Keratinocyte (primary cell): ENCODE measurements at regions not wholly inside any gene's neighbourhood (a gene's known extent, or its start where the extent isn't known, plus 50 kb on each side); places are given as distances from the start of the nearest gene placed in this dataset.

ENCODE experiments used
- DNase-seq: peaks from one replicate; pipeline ENCODE4 v3.0.0-alpha.2; 2011; ENCODE audit warnings: low read depth, missing footprints, low spot score
- FAIRE-seq: peaks from 2 replicates; lab custom pipeline; 2011; peaks lifted over from hg19 to GRCh38; lab: Jason Lieb, UNC
- H2AFZ ChIP-seq: 2 replicates; pipeline ENCODE4 v1.6.0; 2012; ENCODE audit warnings: low read length, control low read depth, inconsistent platforms; ENCODE audit not compliant: control insufficient read depth
- H3K27ac ChIP-seq: 2 replicates; pipeline ENCODE4 v1.5.1; 2011; ENCODE audit warnings: low read length; ENCODE audit not compliant: control insufficient read depth, insufficient read depth
- H3K27me3 ChIP-seq: 3 replicates; pipeline ENCODE4 v1.6.0; 2011; ENCODE audit warnings: low read length; ENCODE audit not compliant: control insufficient read depth, insufficient read depth; ENCODE audit errors: extremely low read depth
- H3K36me3 ChIP-seq, 2 experiments: 2 replicates in 1 of 2; 3 replicates in 1 of 2; pipeline ENCODE4 v1.5.1; 2011; ENCODE audit warnings: low read length in 2 of 2, mild to moderate bottlenecking in 1 of 2; ENCODE audit not compliant: control insufficient read depth in 2 of 2, insufficient read depth in 2 of 2; ENCODE audit errors: extremely low read depth in 1 of 2
- H3K4me1 ChIP-seq: 3 replicates; pipeline ENCODE4 v1.5.1; 2011; ENCODE audit warnings: low read length; ENCODE audit not compliant: control insufficient read depth, insufficient read depth; ENCODE audit errors: extremely low read depth
- H3K4me2 ChIP-seq: 3 replicates; pipeline ENCODE4 v1.6.0; 2011; ENCODE audit warnings: low read depth, low read length; ENCODE audit not compliant: control insufficient read depth, insufficient read depth; ENCODE audit errors: extremely low read depth
- H3K4me3 ChIP-seq, 3 experiments: fragments of 200-600 bp in 1 of 3; sonication (generic) in 1 of 3; 2 replicates in 2 of 3; 3 replicates in 1 of 3; pipeline ENCODE4 v1.5.1; 2011 to 2016; ENCODE audit warnings: low read length in 3 of 3, mild to moderate bottlenecking in 3 of 3, control low read depth in 2 of 3, inconsistent platforms in 1 of 3, low read depth in 1 of 3, mixed read lengths in 1 of 3, mixed run types in 1 of 3, moderate library complexity in 1 of 3; ENCODE audit not compliant: control insufficient read depth in 2 of 3, insufficient read depth in 2 of 3; ENCODE audit errors: extremely low read depth in 1 of 3
- H3K79me2 ChIP-seq: 2 replicates; pipeline ENCODE4 v1.6.0; 2012; ENCODE audit warnings: low read length; ENCODE audit not compliant: control insufficient read depth, insufficient read depth
- H3K9ac ChIP-seq: 3 replicates; pipeline ENCODE4 v1.6.0; 2011; ENCODE audit warnings: low read length; ENCODE audit not compliant: control insufficient read depth, insufficient read depth; ENCODE audit errors: extremely low read depth
- H3K9me1 ChIP-seq: 3 replicates; pipeline ENCODE4 v1.6.0; 2011; ENCODE audit warnings: low read length; ENCODE audit not compliant: control insufficient read depth, insufficient read depth; ENCODE audit errors: extremely low read depth
- H3K9me3 ChIP-seq: 2 replicates; pipeline ENCODE4 v1.5.1; 2012; ENCODE audit warnings: low read depth, low read length; ENCODE audit not compliant: control insufficient read depth
- H4K20me1 ChIP-seq: 3 replicates; pipeline ENCODE4 v1.6.0; 2011; ENCODE audit warnings: low read length; ENCODE audit not compliant: control insufficient read depth, insufficient read depth; ENCODE audit errors: extremely low read depth
- CTCF ChIP-seq, 3 experiments: IDR thresholded peaks in 1 of 3; conservative IDR thresholded peaks in 1 of 3; optimal IDR thresholded peaks in 1 of 3; 2 replicates in 2 of 3; 3 replicates in 1 of 3; pipeline versions ENCODE3 to v1.5.1; 2011; ENCODE audit warnings: low read length in 3 of 3, mild to moderate bottlenecking in 3 of 3, moderate library complexity in 2 of 3, control low read depth in 1 of 3, inconsistent platforms in 1 of 3; ENCODE audit not compliant: insufficient read depth in 2 of 3; ENCODE audit errors: extremely low read depth in 1 of 3
- EZH2 ChIP-seq: IDR thresholded peaks from one replicate; pipeline ENCODE4 v1.6.1; 2012; ENCODE audit warnings: inconsistent platforms, mild to moderate bottlenecking, low read length, moderate library complexity
- dilution Hi-C: fragments of 300-500 bp; cut with MboI; formaldehyde crosslinking; loops from one replicate; pipeline ENCODE4 v1.7.0; 2020; ENCODE audit warnings: low sequenced_read_pairs; ENCODE audit not compliant: extremely low pct_ligation_motif_present

- TF ChIP-seq CTCF (optimal IDR thresholded peaks at IDR 0.05 in 1 of 3, IDR thresholded peaks at IDR 0.05 in 1 of 3, conservative IDR thresholded peaks at IDR 0.05 in 1 of 3; ENCODE audit: extremely low read depth in 1 of 3, insufficient read depth in 2 of 3, low read length in 3 of 3): no peak
- no peak for TF ChIP-seq EZH2
- Histone ChIP-seq H3K36me3 (no peaks in the 10 kb centered on the region), H2AFZ (no peak overlapping the region), H3K9me1 (no peaks in the 10 kb centered on the region), H3K9me3 (no peaks in the 10 kb centered on the region), H3K9ac (no peak overlapping the region), H3K79me2 (no peaks in the 10 kb centered on the region), H3K27me3 (no peaks in the 10 kb centered on the region), H3K4me1 (no peaks in the 10 kb centered on the region), H4K20me1 (no peaks in the 10 kb centered on the region), H3K27ac (no peak overlapping the region), H3K4me3 (no peak overlapping the region), H3K4me2 (no peak overlapping the region)
- dilution Hi-C loops: no loop called here
- FAIRE-seq: no peak
- DNase-seq: no peak
Observed at GRCh38 chr13:78004821-78005220, 86.2 kb upstream of the EDNRB start.

- Histone ChIP-seq H4K20me1 (no peaks in the 10 kb centered on the region), H3K27me3 (no peaks in the 10 kb centered on the region), H3K9ac (no peak overlapping the region), H3K9me1 (no peaks in the 10 kb centered on the region), H3K27ac (no peak overlapping the region), H3K4me3 (no peak overlapping the region), H3K9me3 (no peaks in the 10 kb centered on the region), H3K4me2 (no peak overlapping the region), H2AFZ (no peak overlapping the region), H3K4me1 (no peaks in the 10 kb centered on the region), H3K36me3 (no peaks in the 10 kb centered on the region), H3K79me2 (no peaks in the 10 kb centered on the region)
- no peak for DNase-seq
- dilution Hi-C loops: no loop called here
- FAIRE-seq: no peak
- no peak for TF ChIP-seq EZH2
- TF ChIP-seq CTCF (optimal IDR thresholded peaks at IDR 0.05 in 1 of 3, IDR thresholded peaks at IDR 0.05 in 1 of 3, conservative IDR thresholded peaks at IDR 0.05 in 1 of 3; ENCODE audit: extremely low read depth in 1 of 3, insufficient read depth in 2 of 3, low read length in 3 of 3): no peak
Observed at GRCh38 chr13:77999746-78000145, 81.1 kb upstream of the EDNRB start.
